B cell (primary cell): ENCODE measurements at regions not wholly inside any gene's neighbourhood (a gene's known extent, or its start where the extent isn't known, plus 50 kb on each side); places are given as distances from the start of the nearest gene placed in this dataset.

ENCODE experiments used
- CTCF ChIP-seq: fragments of 200-600 bp; IDR thresholded peaks from one replicate; pipeline ENCODE4 v1.8.0; 2022; ENCODE audit warnings: antibody characterized with exemption, mild to moderate bottlenecking
- EZH2 ChIP-seq: IDR thresholded peaks from 2 replicates; pipeline ENCODE4 v1.6.1; 2012; ENCODE audit warnings: borderline replicate concordance, low read depth, mild to moderate bottlenecking, moderate library complexity, low read length; ENCODE audit not compliant: insufficient read depth, poor library complexity, severe bottlenecking

- no peak for TF ChIP-seq EZH2
- TF ChIP-seq CTCF, result no peak
Observed at GRCh38 chr20:50381075-50381732, 129.0 kb upstream of the PTPN1 start.
